Stimulated activated CD4-positive, alpha-beta T cell treated with anti-CD3 and anti-CD28 coated beads, Interleukin-4, amount 100 ng/mL, for 1 hour (primary cell): ENCODE measurements at regions not wholly inside any gene's neighbourhood (a gene's known extent, or its start where the extent isn't known, plus 50 kb on each side); places are given as distances from the start of the nearest gene placed in this dataset.
A peak's percentile ranks its signal among the peaks of the same experiment; 100 is the strongest.

Source experiments
- DNase-seq: peaks from one replicate; pipeline ENCODE4 v3.0.0-alpha.2; 2020

DNA sequence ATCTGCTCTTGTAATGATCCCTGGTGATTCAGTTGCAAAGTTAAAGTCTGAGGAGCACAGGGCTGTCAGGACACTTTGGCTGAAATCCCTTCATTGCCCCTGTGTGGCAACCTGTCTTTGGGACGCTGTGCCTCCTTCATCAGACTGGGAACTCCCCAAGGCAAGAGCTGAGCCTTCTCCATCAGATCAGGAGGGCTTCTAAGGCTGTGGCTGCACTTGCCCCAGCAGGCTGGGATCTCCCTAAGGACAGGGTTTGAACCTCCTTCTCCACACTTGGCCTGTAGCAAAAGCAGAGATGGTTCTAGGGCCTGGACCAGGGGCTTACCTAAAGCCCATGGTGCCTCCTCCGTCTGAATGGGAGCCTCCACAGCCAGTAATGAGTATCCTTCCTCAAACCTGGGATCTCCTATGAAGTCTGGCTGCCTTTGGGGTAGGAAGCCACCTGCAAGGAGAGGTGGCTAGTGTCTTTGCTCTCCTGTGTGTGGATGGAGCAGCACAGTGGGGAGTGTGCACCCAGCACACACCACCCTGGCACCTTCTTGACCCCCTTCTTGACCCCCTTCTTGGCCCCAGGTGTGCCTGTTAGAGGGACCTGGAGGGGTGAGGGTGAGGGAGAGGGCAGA, 79.0 kb upstream of the NKD1 start:
- DNase-seq: no peak

DNA sequence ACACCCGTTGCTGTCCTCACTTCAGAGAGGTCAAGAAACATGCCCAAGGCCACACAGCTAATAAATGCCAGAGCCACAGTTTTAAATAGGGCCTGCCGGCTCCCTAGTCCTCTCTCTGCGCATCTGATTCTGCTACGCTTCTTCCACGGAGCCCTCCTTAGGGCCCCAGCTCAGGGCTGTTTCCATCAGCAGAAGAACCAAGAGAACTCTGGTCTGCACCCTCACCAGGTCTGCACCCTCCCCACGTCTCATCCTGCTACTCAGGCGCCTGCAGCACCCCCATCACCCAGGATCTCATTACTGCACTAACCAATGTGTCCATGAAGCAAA, 79.5 kb upstream of the NKD1 start:
- DNase-seq: no peak

DNA sequence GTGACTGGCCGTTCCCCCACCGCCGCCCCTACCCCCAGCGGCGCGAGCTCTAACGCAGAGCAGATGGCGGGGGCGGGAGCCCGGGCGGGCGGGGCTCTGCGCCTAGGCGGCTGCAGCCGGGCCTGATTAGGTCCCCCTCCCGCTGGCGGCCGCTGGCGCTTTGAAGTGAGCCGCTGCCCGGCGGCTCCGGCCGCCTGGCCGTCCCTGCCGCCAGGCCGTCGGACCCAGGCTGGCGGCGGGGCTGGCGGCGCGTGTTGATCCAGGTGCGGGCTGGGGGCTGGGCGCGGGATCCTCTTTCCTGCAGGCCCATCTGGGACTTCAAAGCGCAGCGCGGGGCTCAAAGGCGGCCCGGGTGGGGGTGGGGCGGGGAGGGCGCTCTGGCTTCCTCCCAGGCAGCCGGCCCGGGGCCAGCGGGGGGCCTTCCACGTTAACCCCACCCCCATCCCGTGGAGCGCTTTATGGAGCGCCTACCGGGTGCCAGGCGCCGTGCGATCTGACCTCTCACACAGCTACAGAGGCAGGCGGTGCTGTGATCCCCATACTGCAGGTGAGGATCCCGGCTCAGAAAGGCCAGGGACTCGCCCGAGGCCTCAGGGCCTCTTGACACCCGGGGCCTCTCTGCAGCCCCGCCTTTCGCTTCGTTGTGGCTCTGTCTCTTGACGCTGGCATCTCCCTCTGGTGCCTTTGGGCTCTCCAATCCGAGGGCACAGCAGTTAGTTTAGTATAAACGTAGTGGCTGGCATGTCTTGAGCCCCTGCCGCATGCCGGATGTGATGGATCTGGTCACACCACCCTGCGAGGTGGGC, 80.0 kb upstream of the NKD1 start:
- peak; percentile 21 for DNase-seq

DNA sequence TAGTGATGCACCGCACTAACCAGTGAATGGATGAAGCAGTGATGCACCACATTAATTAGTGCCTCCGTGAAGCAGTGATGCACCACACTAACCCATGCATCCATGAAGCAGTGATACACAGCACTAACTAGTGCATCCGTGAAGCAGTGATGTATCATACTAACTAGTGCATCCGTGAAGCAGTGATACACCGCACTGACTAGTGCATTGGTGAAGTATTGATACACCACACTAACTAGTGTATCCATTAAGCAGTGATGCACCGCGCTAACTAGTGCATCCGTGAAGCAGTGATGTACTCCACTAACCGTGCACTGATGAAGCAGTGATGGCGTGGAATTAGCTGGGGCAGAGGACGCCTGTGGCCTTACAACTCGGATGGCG, 80.6 kb upstream of the NKD1 start:
- no peak for DNase-seq

DNA sequence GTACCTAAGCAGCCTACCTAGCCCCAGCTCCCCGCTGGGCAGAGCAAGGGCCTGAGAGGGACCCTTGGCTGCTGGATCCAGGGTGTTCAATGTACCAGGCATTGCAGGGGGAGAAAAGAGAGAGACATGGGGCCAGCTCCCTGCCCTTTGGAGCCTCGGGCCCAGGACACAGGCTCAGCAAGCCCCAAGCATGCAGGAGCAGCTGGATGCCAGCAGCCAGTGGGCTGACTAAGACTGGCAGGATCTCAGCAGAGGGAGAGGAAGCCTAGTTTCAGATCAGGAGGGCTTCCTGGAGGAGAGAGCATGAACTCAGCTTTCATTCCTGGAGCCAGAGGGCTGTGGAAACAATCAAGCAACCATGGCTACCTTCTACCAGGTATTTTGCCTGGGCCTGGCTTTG, 82.0 kb upstream of the NKD1 start:
- DNase-seq: no peak

DNA sequence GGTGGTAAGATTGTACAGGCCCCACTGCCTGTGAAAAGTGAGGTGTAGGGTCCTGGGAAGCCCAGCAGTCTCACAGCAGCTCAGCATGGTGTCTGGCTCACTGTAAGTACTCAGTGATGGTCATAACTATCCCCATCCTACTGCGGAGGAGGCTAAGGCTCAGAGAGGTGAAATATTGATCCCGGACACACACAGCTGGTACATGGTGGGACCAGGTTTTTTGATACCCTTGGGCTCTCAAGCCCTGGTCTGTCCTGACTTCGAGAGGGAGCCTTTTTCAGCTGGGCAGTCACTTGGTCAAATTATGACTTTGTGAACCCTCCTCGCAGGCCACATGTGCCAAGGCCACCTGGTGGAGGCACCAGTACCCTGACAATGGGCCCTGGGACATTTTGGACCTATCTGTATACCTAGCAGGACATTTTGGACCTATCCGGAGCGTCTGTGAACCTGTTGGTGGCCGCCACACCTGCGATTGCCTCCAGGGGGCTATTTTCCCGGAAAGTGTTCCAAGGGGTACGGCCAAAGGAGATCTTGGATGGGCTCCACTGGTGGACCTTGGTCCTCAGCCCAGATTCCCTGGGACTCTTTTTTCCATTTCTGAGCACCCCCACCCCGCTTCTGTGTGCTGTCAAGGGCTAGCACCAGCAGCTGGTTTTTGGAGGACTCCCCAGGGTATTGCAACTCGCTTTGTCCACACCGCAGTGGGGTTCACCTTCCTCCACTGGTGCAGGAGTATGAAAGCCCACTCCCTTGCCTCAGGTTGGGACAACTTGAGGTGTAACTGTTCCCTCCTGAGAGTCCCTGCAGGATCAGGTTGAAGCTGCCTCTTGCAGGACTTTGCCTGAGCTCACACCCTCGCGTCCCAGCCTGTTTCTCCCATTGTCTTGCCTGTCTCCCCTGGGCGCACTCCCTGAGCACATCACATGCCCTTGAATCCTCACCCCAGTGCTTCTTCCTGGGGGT, 83.6 kb upstream of the NKD1 start:
- no peak for DNase-seq

DNA sequence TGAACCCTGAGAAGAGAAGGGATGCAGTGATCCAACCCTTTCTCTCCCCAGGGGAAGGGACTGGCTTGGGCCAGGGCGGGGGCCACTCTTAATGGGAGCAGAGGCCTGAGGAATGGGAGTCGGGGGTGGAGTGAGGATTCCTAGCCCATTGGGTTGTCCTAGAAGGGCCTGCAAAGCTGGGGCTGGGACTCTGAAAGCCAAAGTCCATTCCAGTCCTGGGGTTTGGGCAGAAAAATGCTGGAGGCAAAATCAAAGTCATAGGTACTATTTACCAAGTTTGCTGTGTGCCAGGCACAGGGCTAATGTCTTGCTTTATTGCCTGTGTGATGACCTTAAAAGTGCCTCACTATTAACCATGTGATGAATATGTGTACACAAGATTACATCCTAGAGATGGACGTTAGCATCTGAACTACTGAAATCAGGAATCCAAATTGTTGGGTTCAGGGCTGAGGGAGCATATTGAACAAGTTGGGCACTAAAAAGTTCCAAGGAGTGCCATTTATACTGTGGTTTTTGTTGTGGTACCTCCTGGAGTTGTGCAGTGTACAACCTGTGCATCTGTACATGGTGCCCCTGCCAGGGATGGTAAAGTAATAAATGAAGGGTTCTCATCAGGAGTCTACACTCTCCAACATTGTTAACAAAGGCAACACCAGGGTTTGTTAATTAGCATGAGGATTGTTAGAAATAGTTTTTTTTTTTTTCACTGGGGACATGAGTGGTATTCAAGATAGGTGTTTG, 84.4 kb upstream of the NKD1 start:
- DNase-seq: no peak

DNA sequence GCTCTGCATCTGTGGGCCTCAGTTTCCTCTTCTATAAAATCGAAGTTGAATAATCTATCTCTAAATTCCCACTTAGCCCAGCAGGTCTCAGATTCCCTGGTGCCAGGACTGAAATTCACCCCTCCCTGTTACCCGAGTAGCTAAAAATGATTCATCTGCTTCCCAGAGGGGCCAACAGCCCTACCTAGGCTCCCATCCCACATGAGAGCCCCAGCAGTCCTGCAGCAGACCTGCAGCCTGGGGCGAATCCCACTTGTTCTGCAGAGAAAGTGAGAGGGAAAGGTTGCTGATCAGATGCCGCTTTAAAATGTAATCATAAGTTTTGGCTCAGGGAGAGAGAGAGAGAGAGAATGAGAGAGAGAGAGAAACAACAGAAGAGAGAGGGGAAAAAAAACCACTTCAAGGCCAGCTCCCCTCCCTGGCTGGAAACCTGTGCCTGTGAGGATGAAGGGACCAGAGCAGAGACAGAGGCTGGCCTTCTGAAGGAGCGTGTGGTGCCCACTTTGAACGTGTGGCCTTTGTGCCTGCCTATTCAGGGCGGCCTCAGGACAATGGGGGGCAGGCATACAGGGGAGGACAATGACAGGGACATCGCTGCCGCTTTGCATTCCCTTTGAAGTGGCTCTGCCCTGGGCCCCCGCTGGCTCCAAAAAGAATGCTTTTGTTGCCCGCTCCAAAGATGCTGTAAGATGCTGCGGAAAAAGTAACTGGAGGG, 85.2 kb upstream of the NKD1 start:
- no peak for DNase-seq

DNA sequence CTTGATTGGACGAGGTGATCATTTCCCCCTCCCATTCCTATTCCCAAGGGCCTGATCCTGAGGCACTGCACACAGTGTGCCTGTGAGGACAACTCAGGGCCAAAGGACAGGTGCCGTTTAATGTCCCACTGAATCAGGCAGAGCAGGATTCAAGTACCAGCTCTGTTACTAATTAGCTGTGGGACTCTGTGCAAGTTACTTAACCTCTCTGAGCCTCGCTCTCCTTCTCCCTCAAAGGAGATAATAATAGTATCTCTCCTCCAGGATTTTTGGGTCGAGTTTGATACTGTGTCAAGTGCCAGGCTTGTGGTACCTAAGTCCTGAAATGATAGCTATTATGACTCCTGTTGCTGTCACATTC, 86.8 kb upstream of the NKD1 start:
- no peak for DNase-seq

DNA sequence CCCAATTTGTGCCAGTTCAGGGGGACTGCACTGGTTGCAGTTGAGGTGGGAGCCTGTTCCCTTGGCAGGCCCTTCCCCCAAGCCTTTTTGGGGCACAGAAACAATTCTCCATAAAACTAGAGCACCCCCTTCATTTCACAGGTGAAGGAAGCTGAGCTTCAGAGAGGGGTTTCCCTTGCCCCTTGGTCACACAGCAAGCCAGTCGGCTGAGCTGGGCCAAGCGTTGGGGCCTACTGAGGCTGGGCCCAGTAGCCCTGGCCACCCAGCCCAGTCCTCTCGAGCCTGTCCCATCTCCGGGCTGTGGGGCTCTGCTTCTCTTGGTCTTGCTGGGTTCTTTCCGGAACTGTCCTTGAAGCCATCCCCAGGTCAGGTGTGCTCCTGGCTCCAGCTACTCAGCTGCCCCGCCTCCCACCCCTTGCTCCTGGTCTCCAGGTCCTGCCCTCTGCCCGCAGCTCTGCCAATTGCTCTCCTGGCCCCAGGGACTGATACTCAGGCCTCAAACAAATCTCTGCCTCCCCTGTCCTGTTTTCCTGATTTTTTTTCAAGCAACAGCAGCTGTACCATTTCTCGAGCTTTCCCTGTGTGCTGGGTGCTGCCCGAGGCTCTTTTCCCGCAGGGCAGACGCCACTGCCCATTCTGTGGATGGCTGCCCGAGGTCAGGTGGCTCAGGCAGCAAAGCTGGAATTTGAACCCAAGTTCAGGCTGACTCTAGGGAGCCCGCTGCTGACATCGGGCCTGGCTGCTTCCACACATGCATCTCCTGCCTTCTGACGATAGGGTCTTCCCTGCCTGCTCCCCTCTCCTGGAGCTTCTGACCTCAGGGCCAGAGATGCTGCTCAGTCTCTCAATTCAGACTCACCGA, 87.4 kb upstream of the NKD1 start:
- no peak for DNase-seq

DNA sequence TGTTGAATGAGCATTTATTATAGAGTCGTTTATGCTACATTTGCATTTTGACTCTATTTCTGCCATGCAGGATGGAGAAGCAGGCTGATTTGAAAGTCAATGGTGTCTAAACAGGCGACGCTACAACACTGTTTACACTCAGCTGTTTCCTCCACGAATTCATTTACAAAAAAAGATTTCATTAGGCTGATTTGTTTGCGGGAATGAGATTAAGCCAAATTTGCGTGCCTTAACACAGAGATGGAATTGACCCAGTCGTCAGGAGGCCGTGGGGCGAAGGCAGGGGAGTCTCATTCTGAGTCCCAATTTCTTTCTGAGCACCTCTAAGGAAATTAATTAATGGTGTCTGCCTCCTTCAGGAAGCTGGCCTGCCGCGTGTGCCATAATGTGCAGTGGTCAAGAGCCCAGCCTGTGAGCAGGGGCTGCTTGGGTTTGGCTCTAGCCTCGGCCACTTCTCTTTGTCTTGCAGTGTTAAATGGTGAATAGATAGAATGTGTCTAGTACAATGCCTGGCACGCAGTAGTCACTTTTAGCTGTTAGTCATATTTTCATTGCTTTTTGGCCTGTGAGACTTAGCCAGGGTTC, 88.6 kb upstream of the NKD1 start:
- DNase-seq: no peak

DNA sequence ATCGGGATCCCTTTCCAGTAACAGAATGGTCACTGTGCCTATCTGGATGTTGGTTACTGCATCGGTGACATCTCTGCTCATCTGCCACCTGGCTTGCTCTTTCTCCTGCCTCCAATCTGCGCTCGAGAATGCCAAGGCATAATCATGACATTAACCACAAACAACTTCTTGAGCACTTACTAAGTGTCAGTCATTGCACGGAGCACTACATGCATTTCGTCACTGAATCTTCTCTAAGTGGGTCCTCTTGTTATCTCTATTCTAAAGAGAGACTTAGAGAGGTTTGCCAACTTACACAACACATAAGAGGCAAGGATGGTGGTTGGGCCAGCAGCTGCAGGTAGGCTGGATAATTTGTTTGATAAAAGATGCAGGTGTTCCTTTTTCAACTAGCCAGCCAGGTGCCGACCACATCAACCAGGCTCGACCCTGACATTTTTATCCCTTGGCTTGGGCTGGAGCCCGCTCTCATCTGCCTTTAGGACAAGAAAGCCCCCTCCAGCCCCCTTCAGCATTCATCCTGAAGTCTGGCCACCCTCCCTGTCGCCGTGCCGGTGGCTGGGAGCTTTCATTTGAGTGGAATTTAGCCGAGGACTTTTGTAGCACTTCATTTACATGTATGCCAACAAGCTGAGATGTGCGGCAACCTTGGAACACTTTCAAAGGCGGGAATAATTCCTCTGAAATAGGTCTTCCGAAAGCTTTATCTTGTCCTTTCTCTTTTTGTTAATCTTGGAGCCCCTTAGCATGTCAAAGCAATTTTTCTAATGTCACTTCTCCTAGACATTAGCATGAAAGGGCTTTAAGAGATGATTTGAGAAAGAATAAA, 89.3 kb upstream of the NKD1 start:
- no peak for DNase-seq

DNA sequence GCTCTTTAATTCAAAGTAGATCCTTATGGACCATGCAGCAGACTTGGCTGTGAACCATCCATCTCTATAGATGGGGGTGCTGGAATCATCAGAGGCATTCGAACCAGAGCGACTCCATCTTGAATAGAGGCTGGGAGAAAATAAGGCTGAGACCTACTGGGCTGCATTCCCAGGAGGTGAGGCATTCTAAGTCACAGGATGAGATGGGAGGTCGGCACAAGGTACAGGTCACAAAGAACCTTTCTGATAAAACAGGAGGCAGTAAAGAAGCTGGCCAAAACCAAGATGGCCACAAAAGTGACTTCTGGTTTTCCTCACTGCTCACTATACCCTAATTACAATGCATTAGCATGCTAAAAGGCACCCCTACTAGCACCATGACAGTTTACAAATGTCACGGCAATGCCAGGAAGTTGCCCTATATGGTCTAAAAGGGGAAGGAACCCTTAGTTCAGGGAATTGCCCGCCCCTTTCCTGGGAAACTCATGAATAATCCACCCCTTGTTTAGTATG, 89.2 kb upstream of the BRD7 start:
- no peak for DNase-seq

DNA sequence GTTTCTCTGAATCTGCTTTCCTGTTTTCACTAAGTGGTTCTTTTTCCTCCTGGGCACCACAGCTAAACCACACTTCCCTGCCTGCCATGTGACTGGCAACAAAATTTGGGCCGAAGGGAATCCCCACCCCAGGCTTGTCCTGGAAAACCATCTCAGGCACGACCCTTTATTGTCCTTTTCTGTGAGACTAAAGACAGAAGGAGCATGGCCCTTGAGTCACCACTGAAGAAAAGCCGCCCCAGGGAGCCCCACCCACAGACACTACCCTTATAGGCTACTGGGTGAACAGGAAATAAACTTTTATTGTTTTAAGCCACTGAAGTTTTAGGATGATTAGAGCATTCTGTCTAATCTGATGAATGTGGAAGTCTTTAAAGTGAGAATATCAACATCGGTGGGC, 88.6 kb upstream of the BRD7 start:
- DNase-seq: no peak

DNA sequence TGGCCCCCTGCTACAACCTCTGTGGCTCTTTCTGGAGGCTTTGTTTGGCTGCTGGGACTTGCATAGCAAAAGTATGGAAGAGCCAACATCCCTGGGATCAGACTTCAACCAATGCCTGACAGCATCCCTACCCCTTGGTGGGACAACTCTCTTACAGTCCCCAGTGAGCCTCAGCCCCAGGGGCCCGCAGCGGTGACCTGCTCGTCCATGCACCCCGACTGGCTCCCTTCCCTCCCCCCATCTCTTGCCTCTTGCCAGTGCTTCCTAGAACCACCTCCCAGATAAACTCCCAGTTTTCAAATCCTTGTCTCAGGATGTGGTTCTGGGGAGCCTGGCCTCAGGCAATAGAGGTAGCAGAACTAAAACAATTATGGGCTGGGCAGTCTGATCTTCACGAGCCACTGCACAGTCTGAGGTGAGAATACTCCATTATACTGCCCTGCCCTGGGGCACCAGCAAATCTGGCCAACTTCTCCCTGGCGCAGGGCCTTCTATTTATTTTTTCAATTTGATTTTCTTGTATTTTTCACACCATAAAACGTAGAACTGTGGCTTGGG, 86.6 kb upstream of the BRD7 start:
- DNase-seq: no peak

DNA sequence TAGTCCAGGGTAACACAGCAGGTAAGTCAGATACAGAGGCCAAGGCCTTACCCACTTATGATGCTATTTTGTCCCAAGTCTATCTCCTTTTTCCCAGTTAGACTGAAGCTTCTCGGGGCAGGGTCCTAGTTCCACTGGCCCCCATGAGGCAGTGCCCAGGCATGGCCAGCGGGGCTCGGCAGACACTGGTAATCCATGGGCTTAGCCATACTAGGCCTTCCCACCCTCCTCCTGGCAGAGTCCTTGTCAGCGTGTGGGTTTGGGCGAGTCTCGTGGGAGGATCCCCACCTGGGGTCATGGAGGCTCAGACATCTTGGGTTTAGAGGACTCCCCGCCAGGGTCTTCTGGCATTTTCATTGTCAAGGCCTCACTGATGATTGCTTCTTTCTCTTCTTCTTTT, 84.7 kb upstream of the BRD7 start:
- no peak for DNase-seq

DNA sequence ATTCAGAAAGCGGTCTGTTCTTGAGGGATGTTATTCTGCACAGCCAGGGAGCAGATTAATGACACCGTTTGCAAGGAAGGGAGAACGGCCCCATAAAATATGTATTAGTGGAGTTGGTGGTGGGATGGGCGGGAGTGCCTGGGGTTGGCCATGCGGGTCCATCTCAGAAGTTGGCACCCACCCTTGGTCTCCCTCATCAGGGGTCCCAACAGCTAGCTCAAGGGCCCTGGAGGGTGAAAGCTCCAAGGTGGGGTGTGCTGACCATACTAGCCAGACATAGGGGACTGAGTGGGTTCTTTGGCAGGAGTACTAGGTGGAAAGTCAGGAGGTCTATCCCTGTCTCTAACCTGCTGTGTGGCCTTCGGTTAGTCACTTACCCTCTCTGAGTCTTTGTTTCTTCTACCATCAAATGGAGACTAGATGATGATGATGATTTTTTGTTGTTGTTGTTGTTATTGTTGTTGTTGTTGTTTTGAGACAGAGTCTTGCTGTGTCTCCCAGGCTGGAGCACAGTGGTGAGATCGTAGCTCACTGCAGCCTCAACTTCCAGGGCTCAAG, 83.2 kb upstream of the BRD7 start:
- DNase-seq: no peak

DNA sequence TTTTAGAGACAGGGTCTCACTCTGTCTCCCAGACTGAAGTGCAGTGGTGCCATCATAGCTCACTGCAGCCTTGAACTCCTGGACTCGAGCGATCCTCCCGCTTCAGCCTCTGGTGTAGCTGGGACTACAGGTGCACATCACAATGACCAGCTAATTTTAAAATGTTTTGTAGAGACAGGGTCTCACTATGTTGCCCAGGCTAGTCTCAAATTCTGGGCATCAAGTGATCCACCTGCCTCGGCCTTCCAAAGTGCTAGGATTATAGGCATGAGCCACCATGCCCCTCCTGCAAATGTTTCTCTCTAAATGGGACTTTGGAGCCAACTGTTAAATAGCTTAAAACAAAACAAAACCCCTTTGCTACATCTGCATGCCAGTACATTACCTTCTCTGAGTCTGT, 82.2 kb upstream of the BRD7 start:
- no peak for DNase-seq

DNA sequence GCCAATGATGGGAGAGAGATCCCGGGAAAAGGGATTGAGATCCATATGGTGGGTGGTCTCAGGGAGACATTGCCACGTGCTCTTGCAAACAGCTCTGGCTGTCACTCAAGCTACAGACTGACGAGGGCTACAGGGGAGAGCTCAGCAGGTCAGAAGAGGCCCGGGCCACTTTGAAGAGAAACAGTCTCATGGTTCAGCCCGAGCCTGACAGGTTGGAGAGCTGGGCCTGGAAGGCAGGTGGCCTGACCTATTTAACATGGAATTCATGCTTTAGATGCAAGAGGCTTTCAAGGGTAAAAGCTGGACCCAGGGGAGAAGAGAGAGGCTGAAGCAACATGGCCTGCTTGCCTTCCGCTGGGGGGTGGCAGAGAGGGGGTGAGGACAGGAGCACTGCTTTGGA, 81.0 kb upstream of the BRD7 start:
- DNase-seq: no peak
